ENCODE measurements at regions not wholly inside any gene's neighbourhood (a gene's known extent, or its start where the extent isn't known, plus 50 kb on each side); places are given as distances from the start of the nearest gene placed in this dataset.

DNA sequence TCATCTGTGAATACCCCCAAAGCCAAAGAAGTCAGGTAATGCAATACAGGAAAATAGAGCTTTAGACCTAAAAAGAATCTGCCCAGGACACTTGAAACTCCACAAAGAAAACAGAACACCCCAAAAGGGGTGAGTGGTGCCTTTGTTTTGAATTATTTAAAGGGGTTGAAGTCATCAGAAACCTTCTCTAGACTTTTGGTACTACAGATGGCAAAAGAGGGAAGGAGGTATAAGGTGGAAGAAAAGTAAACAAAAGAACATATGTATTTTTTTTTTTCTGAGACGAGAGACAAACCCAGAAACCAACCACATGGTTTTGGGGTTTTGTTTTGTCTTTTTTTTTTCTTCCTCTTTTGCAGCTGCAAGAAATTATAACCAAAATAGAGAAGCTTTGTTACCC is 1477.8 kb downstream of the C4orf33 start:
- TF ChIP-seq POLR2A (IDR thresholded peaks at IDR 0.05; ENCODE audit: low read depth, low read length) (no peak), ZNF384 (IDR thresholded peaks at IDR 0.05; ENCODE audit: borderline replicate concordance, low read depth, low read length) (peak; percentile 25; the same call in 1 of the 2 replicates), CBFB (IDR thresholded peaks at IDR 0.05; ENCODE audit: low read depth) (no peak), RBBP5 (conservative IDR thresholded peaks at IDR 0.05) (no peak), CHD2 (IDR thresholded peaks at IDR 0.05; ENCODE audit: borderline replicate concordance, low read depth, low read length) (no peak), EP300 (IDR thresholded peaks at IDR 0.05; ENCODE audit: borderline replicate concordance in 1 of 2, control insufficient read depth in 1 of 2, low read depth in 2 of 2, low read length in 2 of 2) (no peak), POLR2AphosphoS5 (IDR thresholded peaks at IDR 0.05; ENCODE audit: low read length) (no peak), HCFC1 (IDR thresholded peaks at IDR 0.05; ENCODE audit: low read length) (no peak), ASH2L (IDR thresholded peaks at IDR 0.05; ENCODE audit: borderline replicate concordance, low read depth) (no peak), CEBPB (IDR thresholded peaks at IDR 0.05; ENCODE audit: borderline replicate concordance in 1 of 2, low read depth in 2 of 2, low read length in 2 of 2) (no peak), CTCF (IDR thresholded peaks at IDR 0.05 in 2 of 3, conservative IDR thresholded peaks at IDR 0.05 in 1 of 3; ENCODE audit: control insufficient read depth in 2 of 3, extremely low read depth in 1 of 3, insufficient read depth in 1 of 3, low read depth in 3 of 3, low read length in 3 of 3) (no peak)
- TF ChIP-seq, protein P1, sequence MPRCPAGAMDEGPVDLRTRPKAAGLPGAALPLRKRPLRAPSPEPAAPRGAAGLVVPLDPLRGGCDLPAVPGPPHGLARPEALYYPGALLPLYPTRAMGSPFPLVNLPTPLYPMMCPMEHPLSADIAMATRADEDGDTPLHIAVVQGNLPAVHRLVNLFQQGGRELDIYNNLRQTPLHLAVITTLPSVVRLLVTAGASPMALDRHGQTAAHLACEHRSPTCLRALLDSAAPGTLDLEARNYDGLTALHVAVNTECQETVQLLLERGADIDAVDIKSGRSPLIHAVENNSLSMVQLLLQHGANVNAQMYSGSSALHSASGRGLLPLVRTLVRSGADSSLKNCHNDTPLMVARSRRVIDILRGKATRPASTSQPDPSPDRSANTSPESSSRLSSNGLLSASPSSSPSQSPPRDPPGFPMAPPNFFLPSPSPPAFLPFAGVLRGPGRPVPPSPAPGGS (IDR thresholded peaks at IDR 0.05; ENCODE audit: borderline replicate concordance, insufficient read depth, low read depth, low read length, poor library complexity, severe bottlenecking), result no peak

All from GM12878 (cell line).